GM18519 (cell line): ENCODE measurements at regions not wholly inside any gene's neighbourhood (a gene's known extent, or its start where the extent isn't known, plus 50 kb on each side); places are given as distances from the start of the nearest gene placed in this dataset.

Experiments
- ATAC-seq: cut with Tn5 transposase; IDR thresholded peaks from one replicate; pipeline ENCODE4 v1.9.1; 2021; ENCODE audit warnings: mild to moderate bottlenecking, moderate library complexity; ENCODE audit not compliant: unreplicated experiment, low FRiP score

DNA sequence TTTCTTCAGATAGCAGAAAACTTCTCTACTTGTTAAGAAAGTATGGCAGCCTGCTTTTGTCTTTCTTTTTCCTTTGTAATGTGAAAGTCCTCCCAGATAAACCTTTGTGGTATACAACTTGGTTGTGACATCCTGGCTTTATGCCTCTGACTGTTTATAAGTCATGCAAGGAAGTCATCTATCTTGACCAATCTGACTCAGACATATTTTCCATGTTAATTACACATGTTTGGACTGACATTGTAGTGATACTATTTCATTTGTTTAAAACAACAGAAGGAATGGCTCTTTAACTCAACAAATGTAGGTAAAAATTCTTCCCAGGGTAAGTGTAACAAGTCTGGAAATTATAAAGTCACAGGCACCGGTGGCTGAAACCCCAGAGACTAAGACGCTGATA lies 341.6 kb upstream of the MEOX2 start:
- ATAC-seq = no peak

DNA sequence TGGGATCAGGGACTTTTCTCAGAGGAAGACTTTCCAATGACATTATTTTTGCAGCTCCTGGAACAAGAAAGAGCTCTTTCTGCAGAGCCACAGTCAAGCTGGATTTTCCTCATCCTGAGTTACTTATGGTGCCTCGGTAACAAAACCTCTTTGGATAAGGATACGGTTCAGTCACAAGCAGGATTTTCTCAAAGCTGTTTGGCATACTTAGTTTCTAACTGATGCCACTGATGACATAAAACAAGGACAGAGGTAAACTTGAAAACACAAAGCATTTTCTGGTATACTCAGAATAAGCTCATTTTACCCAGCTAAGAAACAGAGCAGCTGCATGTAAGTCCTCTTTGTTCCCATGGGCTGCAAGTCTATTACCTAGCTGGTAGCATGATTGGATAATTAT lies 340.9 kb upstream of the MEOX2 start:
- no peak for ATAC-seq

- ATAC-seq = no peak
Measured at GRCh38 chr7:16026253-16027020, 340.0 kb upstream of the MEOX2 start.

DNA sequence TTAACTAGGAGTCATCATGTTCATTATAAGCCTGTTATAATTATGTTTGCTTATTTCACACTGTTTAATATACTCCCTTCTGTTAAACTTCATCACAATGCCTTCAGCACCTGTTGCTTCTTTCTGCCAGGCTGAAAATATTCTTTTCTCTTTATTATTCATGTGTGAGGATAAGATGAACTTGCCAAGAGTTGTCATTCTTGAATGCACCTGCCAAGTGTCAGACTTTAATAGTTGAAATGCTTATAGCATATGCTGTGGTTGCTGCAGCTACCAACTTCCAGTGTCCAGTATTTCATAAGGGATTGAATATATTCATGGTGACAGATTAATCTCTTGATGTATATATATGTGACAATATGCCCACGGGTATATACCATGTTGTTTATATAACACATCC lies 339.2 kb upstream of the MEOX2 start:
- ATAC-seq = no peak

- ATAC-seq = no peak
Measured at GRCh38 chr7:16023503-16023902, 337.0 kb upstream of the MEOX2 start.

DNA sequence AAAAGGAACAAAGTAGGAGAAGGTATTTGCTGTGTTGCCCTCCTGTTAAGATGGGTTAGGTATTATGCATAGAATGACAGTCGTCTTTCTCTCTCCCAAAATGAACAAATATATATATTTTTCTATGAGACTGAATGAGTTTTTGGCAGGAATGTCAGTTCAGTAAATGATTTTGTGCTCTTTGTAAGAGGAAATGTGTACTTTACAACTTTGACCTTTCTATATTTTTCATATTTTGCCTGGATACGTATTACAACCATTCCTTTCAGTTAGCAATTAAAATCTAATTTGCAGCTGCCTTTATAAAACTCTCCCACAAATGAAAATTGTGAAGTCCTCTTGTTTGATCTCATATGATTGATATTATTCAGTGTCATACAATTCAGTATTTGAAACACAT lies 336.6 kb upstream of the MEOX2 start:
- no peak for ATAC-seq

DNA sequence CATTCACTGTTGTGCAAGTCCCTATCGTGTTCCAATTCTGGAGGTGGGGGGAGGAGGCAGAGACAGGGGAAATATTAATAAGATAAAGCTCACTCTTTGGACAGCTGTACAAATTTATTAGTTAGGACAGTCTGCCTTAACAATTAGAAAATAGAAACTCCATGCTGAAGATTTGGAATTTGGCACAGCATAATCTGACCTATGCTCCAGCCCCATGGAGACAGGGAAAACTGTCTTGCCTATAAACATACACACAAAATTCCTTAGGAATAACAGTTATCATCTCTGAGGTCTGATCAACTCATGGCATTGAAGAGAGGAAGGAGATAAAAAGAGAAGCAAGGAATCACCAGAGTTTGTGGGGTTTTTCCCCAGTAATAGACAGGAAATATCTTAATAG lies 335.4 kb upstream of the MEOX2 start:
- ATAC-seq = no peak

- ATAC-seq = no peak
Measured at GRCh38 chr7:16015981-16016380, 329.5 kb upstream of the MEOX2 start.

GRCh38 chr7:16014031-16014430 lies 327.5 kb upstream of the MEOX2 start:
- ATAC-seq = no peak

DNA sequence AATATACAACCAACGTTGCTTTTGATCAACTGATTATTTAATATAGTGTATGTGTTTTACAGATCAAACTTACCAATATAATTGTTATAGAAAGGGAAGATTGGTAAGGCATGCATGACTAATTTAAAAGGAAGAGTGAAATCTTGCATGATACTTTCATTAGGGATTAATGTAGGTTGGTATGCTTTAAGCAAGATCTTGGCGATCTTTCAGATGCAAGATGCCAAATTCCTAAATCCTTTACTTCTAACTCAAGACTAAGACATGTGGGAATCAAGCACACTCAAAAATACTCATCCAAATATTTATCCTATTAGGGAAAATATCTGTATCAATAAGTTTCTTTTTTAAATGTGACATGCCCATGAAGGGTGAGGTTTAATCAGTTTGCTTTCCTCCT lies 321.4 kb upstream of the MEOX2 start:
- ATAC-seq = no peak

- no peak for ATAC-seq
Measured at GRCh38 chr7:16004702-16005101, 318.2 kb upstream of the MEOX2 start.

- ATAC-seq = no peak
Measured at GRCh38 chr7:16001477-16001876, 315.0 kb upstream of the MEOX2 start.

GRCh38 chr7:15998617-15999016 lies 312.1 kb upstream of the MEOX2 start:
- no peak for ATAC-seq

DNA sequence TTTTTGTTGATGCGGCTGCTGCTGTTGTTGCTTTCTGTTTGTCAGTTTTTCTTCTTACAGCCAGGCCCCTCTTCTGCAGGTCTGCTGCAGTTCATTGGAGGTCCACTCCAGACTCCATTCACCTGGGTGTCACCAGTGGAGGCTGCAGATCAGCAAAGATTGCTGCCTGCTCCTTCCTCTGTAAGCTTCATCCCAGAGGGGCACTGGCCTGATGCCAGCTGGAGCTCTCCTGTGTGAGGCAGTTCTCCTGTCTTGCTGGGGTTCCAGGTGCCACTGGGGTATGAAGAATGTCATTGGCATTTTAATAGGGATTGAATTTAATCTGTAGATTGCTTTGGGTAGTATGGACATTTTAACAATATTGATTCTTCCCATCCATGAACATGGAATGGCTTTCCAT lies 308.5 kb upstream of the MEOX2 start:
- no peak for ATAC-seq

GRCh38 chr7:15989194-15989593 lies 302.7 kb upstream of the MEOX2 start:
- ATAC-seq = no peak

- no peak for ATAC-seq
Measured at GRCh38 chr7:15985587-15986384, 299.3 kb upstream of the MEOX2 start.

DNA sequence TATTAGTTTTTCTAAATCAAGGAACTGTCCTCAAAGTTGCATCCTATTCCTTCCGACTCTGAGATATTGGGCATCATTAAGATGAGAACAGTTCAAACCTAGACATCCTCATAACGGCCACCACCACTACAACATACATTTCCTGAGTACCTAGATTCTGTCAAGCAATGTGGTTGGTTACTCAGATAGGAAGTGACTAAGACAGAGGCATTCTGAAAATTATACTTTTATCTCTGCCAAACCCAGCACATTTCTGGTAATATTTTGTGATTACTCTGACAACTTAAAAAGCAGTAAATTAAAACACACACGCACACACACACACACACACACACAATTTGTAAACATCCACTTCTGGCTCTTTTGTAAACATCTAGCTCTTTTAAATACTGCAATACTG lies 291.2 kb upstream of the MEOX2 start:
- ATAC-seq = no peak

- no peak for ATAC-seq
Measured at GRCh38 chr7:15972862-15973275, 286.4 kb upstream of the MEOX2 start.

GRCh38 chr7:15967551-15967950 lies 281.1 kb upstream of the MEOX2 start:
- no peak for ATAC-seq

GRCh38 chr7:15967121-15967520 lies 280.6 kb upstream of the MEOX2 start:
- no peak for ATAC-seq

DNA sequence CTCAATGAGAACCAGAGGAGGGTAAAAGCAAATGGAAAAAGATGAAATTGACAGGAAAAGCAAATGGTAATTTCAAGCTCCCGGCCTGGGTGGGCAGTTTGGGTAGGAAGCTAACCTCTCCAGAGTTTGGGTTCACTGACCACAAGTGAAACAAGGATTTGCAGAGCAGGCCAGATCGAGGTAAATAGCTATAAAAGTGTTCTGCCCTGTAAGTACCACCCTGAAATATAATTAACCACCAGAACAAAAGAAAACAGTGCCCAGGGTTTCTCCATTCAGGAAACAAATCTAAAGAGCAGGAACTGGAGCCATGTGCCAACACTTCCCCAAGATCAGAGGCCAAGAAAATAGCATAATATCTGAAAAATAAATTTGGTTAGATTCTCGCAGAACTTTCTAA lies 276.7 kb upstream of the MEOX2 start:
- ATAC-seq = no peak
